CD14-positive monocyte (primary cell): ENCODE measurements at regions not wholly inside any gene's neighbourhood (a gene's known extent, or its start where the extent isn't known, plus 50 kb on each side); places are given as distances from the start of the nearest gene placed in this dataset.

Source experiments
- DNase-seq, 3 donors: peaks; one replicate each; pipeline ENCODE4 v3.0.0-alpha.2; 2011 to 2022
- H2AFZ ChIP-seq: 2 replicates; pipeline ENCODE4 v1.6.0; 2012; ENCODE audit warnings: mild to moderate bottlenecking, low read depth, low read length, inconsistent platforms; ENCODE audit not compliant: insufficient read depth, poor library complexity, severe bottlenecking
- H3K27ac ChIP-seq, 2 donors: 1 replicate in 1 of 2; 2 replicates in 1 of 2; pipeline ENCODE4 v1.5.1; 2012 to 2013; ENCODE audit warnings: low read length in 2 of 2, control low read depth in 1 of 2, inconsistent platforms in 1 of 2, low read depth in 1 of 2, mild to moderate bottlenecking in 1 of 2
- H3K27me3 ChIP-seq, 2 donors: one replicate each; pipeline versions ENCODE4 v1.6.0 to v1.6.1; 2011 to 2013; ENCODE audit warnings: low read length in 2 of 2; ENCODE audit not compliant: control insufficient read depth in 2 of 2, insufficient read depth in 2 of 2
- H3K36me3 ChIP-seq, 2 donors: replicated peaks in 1 of 2; 1 replicate in 1 of 2; 2 replicates in 1 of 2; pipeline versions ENCODE4 v1.5.1 to v1.6.1; 2012 to 2013; ENCODE audit warnings: low read length in 2 of 2, control low read depth in 1 of 2, inconsistent platforms in 1 of 2, mild to moderate bottlenecking in 1 of 2; ENCODE audit not compliant: insufficient read depth in 2 of 2, control insufficient read depth in 1 of 2
- H3K4me1 ChIP-seq, 2 donors: 1 replicate in 1 of 2; 2 replicates in 1 of 2; pipeline versions ENCODE4 v1.5.1 to v1.6.1; 2012 to 2013; ENCODE audit warnings: low read length in 2 of 2, control low read depth in 1 of 2, inconsistent platforms in 1 of 2, mild to moderate bottlenecking in 1 of 2, moderate library complexity in 1 of 2; ENCODE audit not compliant: insufficient read depth in 2 of 2, control insufficient read depth in 1 of 2
- H3K4me2 ChIP-seq: replicated peaks from 2 replicates; pipeline ENCODE3; 2012; ENCODE audit warnings: low read length, moderate library complexity, mild to moderate bottlenecking; ENCODE audit not compliant: poor library complexity, severe bottlenecking; ENCODE audit errors: extremely low read depth
- H3K4me3 ChIP-seq, 3 experiments: fragments of 200-600 bp in 1 of 3; sonication (generic) in 1 of 3; replicated peaks in 1 of 3; 1 replicate in 2 of 3; 2 replicates in 1 of 3; pipeline ENCODE4 v1.5.1; 2011 to 2013; ENCODE audit warnings: low read length in 3 of 3, mild to moderate bottlenecking in 3 of 3, control low read depth in 2 of 3, low read depth in 2 of 3, inconsistent platforms in 1 of 3, moderate library complexity in 1 of 3
- H3K79me2 ChIP-seq: 2 replicates; pipeline ENCODE4 v1.6.0; 2012; ENCODE audit warnings: mild to moderate bottlenecking, control low read depth, inconsistent platforms, low read length, moderate library complexity; ENCODE audit not compliant: insufficient read depth
- H3K9ac ChIP-seq: 2 replicates; pipeline ENCODE4 v1.6.0; 2017; ENCODE audit warnings: low read length, mild to moderate bottlenecking; ENCODE audit not compliant: insufficient read depth, poor library complexity, severe bottlenecking
- H3K9me3 ChIP-seq, 2 donors: replicated peaks in 1 of 2; 1 replicate in 1 of 2; 2 replicates in 1 of 2; pipeline versions ENCODE4 v1.5.1 to v1.6.1; 2012 to 2013; ENCODE audit warnings: low read length in 2 of 2, control low read depth in 1 of 2; ENCODE audit not compliant: control insufficient read depth in 1 of 2, insufficient read depth in 1 of 2
- H4K20me1 ChIP-seq: 2 replicates; pipeline ENCODE4 v1.6.0; 2012; ENCODE audit warnings: mild to moderate bottlenecking, low read length, control low read depth, moderate library complexity; ENCODE audit not compliant: insufficient read depth
- H3K27ac Mint-ChIP-seq, 7 donors: one replicate each; pipeline ENCODE4 v1.8.0; 2020; ENCODE audit warnings: mild to moderate bottlenecking in 7 of 7, mixed read lengths in 7 of 7, moderate library complexity in 6 of 7, inconsistent platforms in 2 of 7
- H3K27me3 Mint-ChIP-seq, 3 donors: one replicate each; pipeline ENCODE4 v1.8.0; 2021 to 2022; ENCODE audit warnings: low read depth in 3 of 3, mild to moderate bottlenecking in 3 of 3, mixed read lengths in 3 of 3, moderate library complexity in 3 of 3, inconsistent platforms in 1 of 3
- H3K36me3 Mint-ChIP-seq, 2 donors: one replicate each; pipeline ENCODE4 v1.8.0; 2020; ENCODE audit warnings: mixed read lengths in 2 of 2, inconsistent platforms in 1 of 2, mild to moderate bottlenecking in 1 of 2
- H3K4me1 Mint-ChIP-seq: one replicate; pipeline ENCODE4 v1.8.0; 2020; ENCODE audit warnings: mild to moderate bottlenecking, mixed read lengths
- H3K4me3 Mint-ChIP-seq, 2 donors: one replicate each; pipeline ENCODE4 v1.8.0; 2020; ENCODE audit warnings: mild to moderate bottlenecking in 2 of 2, mixed read lengths in 2 of 2, moderate library complexity in 1 of 2
- H3K9me3 Mint-ChIP-seq, 7 donors: one replicate each; pipeline ENCODE4 v1.8.0; 2020 to 2022; ENCODE audit warnings: mixed read lengths in 7 of 7, mild to moderate bottlenecking in 6 of 7, moderate library complexity in 6 of 7, inconsistent platforms in 2 of 7
- WGBS: methylation state at CpG from one replicate; pipeline ENCODE4 v1.1.5; 2013; ENCODE audit warnings: missing lambda C conversion rate; ENCODE audit not compliant: insufficient coverage; 5-methylcytosine and 5-hydroxymethylcytosine counted together
- intact Hi-C, 2 donors: fragments of 100-400 bp; cut with micrococcal nuclease; formaldehyde crosslinking; loops; one replicate each; pipeline versions ENCODE4 v1.15.0 to v1.15.1; 2023
- TF ChIP-seq, protein P1 (sequence below): fragments of 200-600 bp; IDR thresholded peaks from one replicate; pipeline ENCODE4 v1.8.0; 2022; ENCODE audit warnings: antibody characterized with exemption, mild to moderate bottlenecking

DNA sequence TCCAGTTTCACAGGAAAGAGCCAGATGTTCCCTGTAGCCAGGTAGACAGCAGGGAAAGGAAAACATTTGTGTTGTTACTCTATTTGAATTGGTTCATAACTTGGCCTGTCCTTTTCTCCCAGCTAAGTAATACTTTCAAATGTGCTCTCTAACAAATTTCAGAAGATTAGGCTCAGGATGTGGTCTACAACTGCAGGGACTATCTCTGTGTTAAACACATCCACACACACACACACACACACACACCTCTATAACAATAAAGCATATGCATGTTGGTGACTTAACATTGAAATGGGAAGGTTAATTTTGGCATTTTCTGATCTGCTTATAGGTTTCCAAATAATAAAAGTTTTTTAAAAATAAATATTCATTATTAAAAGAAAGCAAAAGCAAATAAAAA is 316.0 kb upstream of the ARGLU1 start:
- no peak overlapping the region for H2AFZ ChIP-seq
- no peaks in the 10 kb centered on the region for H3K79me2 ChIP-seq
- Mint-ChIP-seq H3K36me3 (no peaks in the 10 kb centered on the region), H3K4me3 (no peak overlapping the region), H3K4me1 (no peaks in the 10 kb centered on the region), H3K27me3 (no peaks in the 10 kb centered on the region), H3K27ac (no peak overlapping the region), H3K9me3 (peaks cover 4 to 9% (median 7%) of the 10 kb centered on the region in 7 donors)
- H3K4me1 ChIP-seq = no peaks in the 10 kb centered on the region
- no peaks in the 10 kb centered on the region for H3K36me3 ChIP-seq
- H3K9ac ChIP-seq = no peak overlapping the region
- TF ChIP-seq, protein P1, sequence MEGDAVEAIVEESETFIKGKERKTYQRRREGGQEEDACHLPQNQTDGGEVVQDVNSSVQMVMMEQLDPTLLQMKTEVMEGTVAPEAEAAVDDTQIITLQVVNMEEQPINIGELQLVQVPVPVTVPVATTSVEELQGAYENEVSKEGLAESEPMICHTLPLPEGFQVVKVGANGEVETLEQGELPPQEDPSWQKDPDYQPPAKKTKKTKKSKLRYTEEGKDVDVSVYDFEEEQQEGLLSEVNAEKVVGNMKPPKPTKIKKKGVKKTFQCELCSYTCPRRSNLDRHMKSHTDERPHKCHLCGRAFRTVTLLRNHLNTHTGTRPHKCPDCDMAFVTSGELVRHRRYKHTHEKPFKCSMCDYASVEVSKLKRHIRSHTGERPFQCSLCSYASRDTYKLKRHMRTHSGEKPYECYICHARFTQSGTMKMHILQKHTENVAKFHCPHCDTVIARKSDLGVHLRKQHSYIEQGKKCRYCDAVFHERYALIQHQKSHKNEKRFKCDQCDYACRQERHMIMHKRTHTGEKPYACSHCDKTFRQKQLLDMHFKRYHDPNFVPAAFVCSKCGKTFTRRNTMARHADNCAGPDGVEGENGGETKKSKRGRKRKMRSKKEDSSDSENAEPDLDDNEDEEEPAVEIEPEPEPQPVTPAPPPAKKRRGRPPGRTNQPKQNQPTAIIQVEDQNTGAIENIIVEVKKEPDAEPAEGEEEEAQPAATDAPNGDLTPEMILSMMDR = no peak
- no peaks in the 10 kb centered on the region for H3K27me3 ChIP-seq
- intact Hi-C loops = no loop called here
- no peak for DNase-seq
- no peak overlapping the region for H3K4me3 ChIP-seq
- H3K27ac ChIP-seq = no peak overlapping the region
- H3K4me2 ChIP-seq = no peak overlapping the region
- H3K9me3 ChIP-seq = peaks cover 0 to 4% of the 10 kb centered on the region in 2 donors
- no peaks in the 10 kb centered on the region for H4K20me1 ChIP-seq

DNA sequence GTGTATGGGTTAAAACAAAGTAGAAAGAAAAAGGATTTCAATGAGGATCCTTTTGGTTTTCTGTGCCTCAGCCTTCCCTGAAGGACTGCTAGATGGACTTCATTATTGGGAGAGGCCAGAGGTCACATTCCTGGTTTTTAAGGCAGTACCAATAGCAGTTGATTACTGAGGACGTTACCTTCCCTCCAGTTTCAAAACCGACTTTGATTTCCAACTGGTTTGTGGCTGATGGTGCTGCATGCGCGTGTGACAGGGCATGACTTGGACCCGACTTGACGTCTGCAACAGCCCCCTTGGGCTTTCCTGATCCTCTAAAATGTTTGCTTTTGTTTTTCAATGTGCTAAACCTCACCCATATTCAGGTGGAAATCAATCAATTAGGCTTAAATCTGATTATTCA is 314.3 kb upstream of the ARGLU1 start:
- Histone ChIP-seq H3K4me2 (no peak overlapping the region), H3K27me3 (no peaks in the 10 kb centered on the region), H3K4me1 (no peaks in the 10 kb centered on the region), H3K36me3 (no peaks in the 10 kb centered on the region), H3K9ac (no peak overlapping the region), H3K27ac (no peak overlapping the region), H4K20me1 (no peaks in the 10 kb centered on the region), H3K9me3 (peaks cover 0 to 12% of the 10 kb centered on the region in 2 donors), H2AFZ (no peak overlapping the region), H3K4me3 (no peak overlapping the region), H3K79me2 (no peaks in the 10 kb centered on the region)
- Mint-ChIP-seq H3K36me3 (no peaks in the 10 kb centered on the region), H3K4me1 (no peaks in the 10 kb centered on the region), H3K4me3 (no peak overlapping the region), H3K27ac (no peak overlapping the region), H3K27me3 (no peaks in the 10 kb centered on the region), H3K9me3 (peaks cover 3 to 11% (median 8%) of the 10 kb centered on the region in 7 donors)
- no peak for DNase-seq
- intact Hi-C loops = no loop called here
- TF ChIP-seq, protein P1 = no peak
- WGBS = 65% methylated on average over 4 of the region's 6 CpGs
